Activated CD4-positive, alpha-beta T cell treated with anti-CD3 and anti-CD28 coated beads, Interleukin-2, amount 10 ng/mL, durations not matched to agents 7 days and 5 days (primary cell): ENCODE measurements at regions not wholly inside any gene's neighbourhood (a gene's known extent, or its start where the extent isn't known, plus 50 kb on each side); places are given as distances from the start of the nearest gene placed in this dataset.
A peak's percentile ranks its signal among the peaks of the same experiment; 100 is the strongest.

Experiments used
- CTCF ChIA-PET: fragments of 350-600 bp; sonication (Branson Sonifier 250); formaldehyde crosslinking; loops from one replicate; lab custom pipeline; 2021; ENCODE audit warnings: antibody characterized with exemption; lab: Charles Lee
- POLR2A ChIA-PET: fragments of 350-600 bp; sonication (Branson Sonifier 250); formaldehyde crosslinking; loops from one replicate; lab custom pipeline; 2021; ENCODE audit warnings: antibody characterized with exemption; lab: Charles Lee
- DNase-seq: peaks from one replicate; pipeline ENCODE4 v3.0.0-alpha.2; 2020
- H3K27ac Mint-ChIP-seq: one replicate; pipeline ENCODE4 v1.8.0; 2021; ENCODE audit warnings: mild to moderate bottlenecking, moderate library complexity, mixed read lengths
- H3K27me3 Mint-ChIP-seq: one replicate; pipeline ENCODE4 v1.8.0; 2021; ENCODE audit warnings: mixed read lengths
- H3K36me3 Mint-ChIP-seq: one replicate; pipeline ENCODE4 v1.8.0; 2021; ENCODE audit warnings: low read depth, mixed read lengths
- H3K4me1 Mint-ChIP-seq: one replicate; pipeline ENCODE4 v1.8.0; 2021; ENCODE audit warnings: mixed read lengths
- H3K4me3 Mint-ChIP-seq: one replicate; pipeline ENCODE4 v1.8.0; 2021; ENCODE audit warnings: mild to moderate bottlenecking, moderate library complexity, mixed read lengths
- H3K9me3 Mint-ChIP-seq: one replicate; pipeline ENCODE4 v1.8.0; 2021; ENCODE audit warnings: mixed read lengths

DNA sequence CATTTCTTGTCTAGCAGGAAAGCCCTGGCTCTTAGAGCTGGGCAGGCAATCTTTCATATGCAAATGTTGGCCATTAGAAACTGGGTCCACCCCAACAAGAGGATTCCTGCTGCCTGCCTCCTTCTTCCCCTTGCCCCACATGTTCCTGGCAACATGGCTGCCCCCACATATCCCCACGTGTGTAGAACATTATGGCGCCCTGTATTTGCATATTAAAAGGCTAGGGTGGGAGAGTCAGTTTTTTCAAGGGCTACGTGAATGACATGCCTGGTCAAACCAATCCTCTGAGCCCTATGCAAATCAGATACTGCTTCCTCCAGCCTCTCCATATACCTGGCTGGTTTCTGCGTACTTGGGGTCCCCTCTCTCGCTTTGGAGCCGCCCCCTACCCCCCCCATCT, 514.0 kb downstream of the FUT8 start:
- no peak for DNase-seq
- POLR2A ChIA-PET, result no interaction called here
- H3K9me3 Mint-ChIP-seq, result peaks cover 19% of the 10 kb centered on the region
- H3K4me1 Mint-ChIP-seq, result peaks cover 71% of the 10 kb centered on the region
- no peaks in the 10 kb centered on the region for H3K27me3 Mint-ChIP-seq
- peaks cover 41% of the 10 kb centered on the region for H3K36me3 Mint-ChIP-seq
- CTCF ChIA-PET, result interaction anchor here (0.6 to 4.2 kb wide), 5 partner anchors 9 to 945 kb away, joined by 3 to 21 read pairs (median 4); no protein-coding TSS in a partner anchor
- peak overlapping the region; percentile 92 for H3K27ac Mint-ChIP-seq
- no peak overlapping the region for H3K4me3 Mint-ChIP-seq

DNA sequence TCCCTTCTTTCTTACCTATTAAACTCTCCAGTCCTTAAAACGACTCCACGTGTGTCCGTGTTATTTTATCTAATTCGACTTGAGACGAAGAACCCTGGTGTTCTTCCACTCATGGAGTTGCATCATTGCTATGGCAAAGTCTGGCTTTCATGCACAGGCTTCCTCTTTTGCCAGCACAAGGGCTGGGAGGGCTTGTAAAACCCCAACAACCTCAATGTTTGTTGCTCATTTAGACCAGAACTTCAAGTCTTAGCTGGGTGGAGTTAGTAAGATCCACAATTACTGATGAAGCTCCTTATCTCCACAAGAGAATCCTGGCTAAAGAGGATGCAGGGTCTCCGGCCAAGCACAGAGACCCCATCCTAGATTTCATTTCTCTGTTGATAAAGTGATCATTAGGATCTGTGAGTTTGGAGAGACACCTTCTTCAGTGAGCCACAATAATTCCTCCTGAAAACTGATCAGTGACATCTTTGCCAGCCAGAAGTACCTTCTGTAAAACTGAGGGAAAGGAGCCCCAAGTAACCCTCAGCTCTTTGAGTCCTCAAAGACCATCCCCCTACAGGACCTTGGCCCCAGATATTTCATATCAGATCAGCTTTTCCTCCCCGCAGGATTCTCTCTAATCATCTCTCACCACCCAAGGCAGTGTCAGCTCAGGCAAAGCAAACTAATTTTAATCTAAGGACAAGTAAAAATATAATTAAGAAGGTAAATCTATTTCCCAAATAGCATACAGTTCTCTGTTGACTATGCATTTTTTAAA, 514.6 kb downstream of the FUT8 start:
- H3K27me3 Mint-ChIP-seq, result no peaks in the 10 kb centered on the region
- peak overlapping the region; percentile 27 for H3K4me3 Mint-ChIP-seq
- ChIA-PET CTCF (interaction anchor here (0.6 to 4.2 kb wide), 10 partner anchors 7 to 946 kb away, joined by 3 to 21 read pairs (median 4); no protein-coding TSS in a partner anchor), POLR2A (interaction anchor here (1.2 kb wide), 1 partner anchor 62 kb away, joined by 4 read pairs; no protein-coding TSS in a partner anchor)
- peaks cover 47% of the 10 kb centered on the region for H3K36me3 Mint-ChIP-seq
- H3K9me3 Mint-ChIP-seq, result peaks cover 23% of the 10 kb centered on the region
- peak overlapping the region; percentile 92 for H3K27ac Mint-ChIP-seq
- DNase-seq, result peak; percentile 27
- peaks cover 77% of the 10 kb centered on the region for H3K4me1 Mint-ChIP-seq

- POLR2A ChIA-PET, result interaction anchor here (1.2 kb wide), 1 partner anchor 63 kb away, joined by 4 read pairs; no protein-coding TSS in a partner anchor
- H3K4me3 Mint-ChIP-seq, result peak overlapping the region; percentile 27
Observed at GRCh38 chr14:65927931-65928356, 515.4 kb downstream of the FUT8 start.

GRCh38 chr14:65928995-65929394, 516.5 kb downstream of the FUT8 start:
- H3K4me3 Mint-ChIP-seq, result no peak overlapping the region

More at GRCh38 chr14:65927931-65928356, 515.4 kb downstream of the FUT8 start:
- H3K9me3 Mint-ChIP-seq, result peaks cover 28% of the 10 kb centered on the region
- H3K27me3 Mint-ChIP-seq, result no peaks in the 10 kb centered on the region
- peaks cover 51% of the 10 kb centered on the region for H3K36me3 Mint-ChIP-seq
- H3K4me1 Mint-ChIP-seq, result peaks cover 76% of the 10 kb centered on the region
- peak overlapping the region; percentile 92 for H3K27ac Mint-ChIP-seq
- DNase-seq, result peak; percentile 89
- CTCF ChIA-PET, result interaction anchor here (0.5 to 4.2 kb wide), 8 partner anchors 8 to 1319 kb away, joined by 3 to 21 read pairs (median 4); no protein-coding TSS in a partner anchor

DNA sequence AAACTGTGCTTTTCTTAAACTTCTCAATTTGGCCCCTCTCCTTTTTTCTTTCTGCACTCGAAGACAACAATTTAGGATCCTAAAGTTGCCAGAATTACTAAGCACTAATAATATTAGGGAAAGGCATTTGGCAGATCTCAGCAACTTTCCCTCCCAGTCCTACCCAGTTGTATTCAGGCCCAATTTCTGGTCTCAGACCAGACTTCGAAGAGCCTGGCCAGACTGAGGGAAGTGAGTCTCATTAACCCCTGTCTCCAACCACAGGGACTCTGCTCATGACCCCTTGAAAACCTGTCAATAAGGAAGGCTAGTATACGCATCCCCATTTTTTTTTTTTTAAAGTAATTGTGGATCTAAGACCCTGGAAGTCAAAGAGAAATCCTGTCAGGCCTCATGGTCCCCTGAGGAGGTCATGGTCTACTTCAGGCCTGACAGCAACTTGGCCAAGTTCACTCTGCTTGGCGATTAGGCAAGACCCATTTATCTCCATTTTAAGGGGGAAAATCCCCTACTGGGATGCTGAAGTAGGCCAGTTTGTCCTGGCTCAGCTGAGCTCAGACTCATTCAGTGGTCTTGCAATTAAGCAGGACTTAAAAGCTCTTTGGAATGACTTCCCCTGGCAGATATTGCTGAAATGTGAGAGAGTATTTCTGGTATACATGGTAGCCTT, 521.0 kb downstream of the FUT8 start:
- Mint-ChIP-seq H3K27me3 (no peaks in the 10 kb centered on the region), H3K4me1 (peaks cover 66% of the 10 kb centered on the region), H3K4me3 (no peak overlapping the region), H3K27ac (no peak overlapping the region), H3K36me3 (peaks cover 67% of the 10 kb centered on the region), H3K9me3 (peaks cover 52% of the 10 kb centered on the region)
- no peak for DNase-seq
- ChIA-PET CTCF (no interaction called here), POLR2A (no interaction called here)

More at GRCh38 chr14:65928995-65929394, 516.5 kb downstream of the FUT8 start:
- Mint-ChIP-seq H3K27me3 (no peaks in the 10 kb centered on the region), H3K9me3 (peaks cover 34% of the 10 kb centered on the region), H3K36me3 (peaks cover 54% of the 10 kb centered on the region), H3K4me1 (peaks cover 75% of the 10 kb centered on the region), H3K27ac (peak overlapping the region; percentile 92)
- POLR2A ChIA-PET, result no interaction called here
- CTCF ChIA-PET, result no interaction called here
- DNase-seq, result no peak

DNA sequence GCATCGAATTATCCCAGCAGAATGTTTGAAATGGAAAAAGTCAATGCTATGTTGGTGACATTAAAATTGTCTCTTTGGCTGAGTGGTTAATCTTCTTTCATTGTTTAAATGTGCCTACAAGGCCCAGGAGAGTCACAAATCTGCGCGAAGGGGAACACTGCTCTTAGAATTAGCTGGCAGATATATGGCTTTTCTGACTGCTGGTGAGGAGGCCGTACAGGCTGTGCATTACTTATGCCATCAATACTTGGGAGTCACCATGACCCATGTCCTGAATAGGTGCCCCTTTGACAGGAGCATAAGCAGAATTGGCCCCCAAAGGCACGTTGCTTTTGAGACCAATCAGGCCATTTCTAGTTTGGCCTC, 521.5 kb downstream of the FUT8 start:
- peaks cover 64% of the 10 kb centered on the region for H3K4me1 Mint-ChIP-seq
- H3K9me3 Mint-ChIP-seq, result peaks cover 53% of the 10 kb centered on the region
- H3K4me3 Mint-ChIP-seq, result no peak overlapping the region
- H3K27me3 Mint-ChIP-seq, result no peaks in the 10 kb centered on the region
- ChIA-PET POLR2A (no interaction called here), CTCF (no interaction called here)
- peaks cover 63% of the 10 kb centered on the region for H3K36me3 Mint-ChIP-seq
- H3K27ac Mint-ChIP-seq, result no peak overlapping the region
- DNase-seq, result no peak

GRCh38 chr14:65936342-65936975, 523.9 kb downstream of the FUT8 start:
- ChIA-PET CTCF (interaction anchor here (1.0 kb wide), 1 partner anchor 16 kb away, joined by 3 read pairs; no protein-coding TSS in a partner anchor), POLR2A (no interaction called here)
- Mint-ChIP-seq H3K4me1 (peaks cover 58% of the 10 kb centered on the region), H3K4me3 (no peak overlapping the region), H3K36me3 (peaks cover 54% of the 10 kb centered on the region), H3K27me3 (no peaks in the 10 kb centered on the region), H3K27ac (no peak overlapping the region), H3K9me3 (peaks cover 46% of the 10 kb centered on the region)
- DNase-seq, result no peak

- ChIA-PET POLR2A (no interaction called here), CTCF (interaction anchor here (1.0 kb wide), 1 partner anchor 15 kb away, joined by 3 read pairs; no protein-coding TSS in a partner anchor)
- H3K4me3 Mint-ChIP-seq, result no peak overlapping the region
- H3K27me3 Mint-ChIP-seq, result no peaks in the 10 kb centered on the region
- H3K9me3 Mint-ChIP-seq, result peaks cover 41% of the 10 kb centered on the region
- H3K27ac Mint-ChIP-seq, result peak overlapping the region; percentile 78
- peaks cover 51% of the 10 kb centered on the region for H3K4me1 Mint-ChIP-seq
- H3K36me3 Mint-ChIP-seq, result peaks cover 50% of the 10 kb centered on the region
- no peak for DNase-seq
Observed at GRCh38 chr14:65937079-65937959, 524.8 kb downstream of the FUT8 start.

GRCh38 chr14:65937960-65938316, 525.4 kb downstream of the FUT8 start:
- POLR2A ChIA-PET, result no interaction called here
- DNase-seq, result no peak
- Mint-ChIP-seq H3K4me1 (peaks cover 46% of the 10 kb centered on the region), H3K9me3 (peaks cover 37% of the 10 kb centered on the region), H3K4me3 (no peak overlapping the region), H3K27me3 (no peaks in the 10 kb centered on the region), H3K36me3 (peaks cover 48% of the 10 kb centered on the region), H3K27ac (no peak overlapping the region)
- CTCF ChIA-PET, result no interaction called here

GRCh38 chr14:65938738-65939137, 526.2 kb downstream of the FUT8 start:
- DNase-seq, result no peak
- POLR2A ChIA-PET, result no interaction called here

DNA sequence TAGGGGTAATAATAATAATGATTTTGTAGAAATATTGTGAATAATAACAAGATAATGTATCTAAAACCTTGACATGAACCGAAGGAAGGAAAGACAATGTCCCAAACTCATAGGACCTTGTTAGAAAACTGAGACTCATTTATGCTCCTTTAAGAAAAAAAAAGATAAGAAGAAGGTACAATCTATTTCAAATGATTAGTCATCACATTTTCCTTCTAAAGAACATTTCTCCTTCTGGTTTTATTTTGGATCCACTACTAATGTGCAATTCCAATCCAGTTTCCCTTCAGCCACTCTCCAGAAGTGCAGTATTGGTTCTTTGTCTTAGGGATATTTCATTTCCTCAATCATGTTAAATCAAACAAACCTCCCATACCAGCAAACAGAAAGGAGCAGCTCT, 526.7 kb downstream of the FUT8 start:
- H3K4me3 Mint-ChIP-seq, result no peak overlapping the region
- DNase-seq, result no peak
- H3K27me3 Mint-ChIP-seq, result no peaks in the 10 kb centered on the region
- peaks cover 49% of the 10 kb centered on the region for H3K4me1 Mint-ChIP-seq
- peaks cover 29% of the 10 kb centered on the region for H3K9me3 Mint-ChIP-seq
- no peak overlapping the region for H3K27ac Mint-ChIP-seq
- H3K36me3 Mint-ChIP-seq, result peaks cover 38% of the 10 kb centered on the region
- ChIA-PET POLR2A (no interaction called here), CTCF (interaction anchor here (1.4 to 3.7 kb wide), 3 partner anchors 11 to 89 kb away, joined by 6 to 26 read pairs (median 21); no protein-coding TSS in a partner anchor)

More at GRCh38 chr14:65938738-65939137, 526.2 kb downstream of the FUT8 start:
- H3K27ac Mint-ChIP-seq, result no peak overlapping the region
- peaks cover 33% of the 10 kb centered on the region for H3K9me3 Mint-ChIP-seq
- H3K36me3 Mint-ChIP-seq, result peaks cover 41% of the 10 kb centered on the region
- CTCF ChIA-PET, result interaction anchor here (3.7 kb wide), 1 partner anchor 12 kb away, joined by 21 read pairs; no protein-coding TSS in a partner anchor
- H3K27me3 Mint-ChIP-seq, result no peaks in the 10 kb centered on the region
- H3K4me1 Mint-ChIP-seq, result peaks cover 50% of the 10 kb centered on the region
- no peak overlapping the region for H3K4me3 Mint-ChIP-seq
